SK-N-SH treated with all-trans-retinoic acid at 6 μM for 48 hours (cell line): ENCODE measurements at regions not wholly inside any gene's neighbourhood (a gene's known extent, or its start where the extent isn't known, plus 50 kb on each side); places are given as distances from the start of the nearest gene placed in this dataset.

Experiments used
- ATAC-seq: fragments of 200-7000 bp; cut with Tn5 transposase; 3 replicates; pipeline ENCODE4 v1.9.1; 2020; ENCODE audit warnings: mild to moderate bottlenecking, moderate library complexity
- ARNTL ChIP-seq: fragments of 450-650 bp; formaldehyde crosslinking; IDR thresholded peaks from 2 replicates; pipeline ENCODE4 v1.5.0; 2020; ENCODE audit warnings: low read depth, mild to moderate bottlenecking, moderate library complexity, borderline replicate concordance
- CSDC2 ChIP-seq: fragments of 250-450 bp; sonication (Bioruptor Pico); IDR thresholded peaks from 2 replicates; pipeline ENCODE4 v1.5.0; 2020; ENCODE audit warnings: mild to moderate bottlenecking, moderate library complexity
- CSRNP3 ChIP-seq: fragments of 250-450 bp; sonication (Bioruptor Pico); IDR thresholded peaks from 2 replicates; pipeline ENCODE4 v1.5.1; 2021; ENCODE audit warnings: mild to moderate bottlenecking, moderate library complexity
- ESRRG ChIP-seq: fragments of 250-450 bp; sonication (Bioruptor Pico); IDR thresholded peaks from 2 replicates; pipeline ENCODE4 v1.6.1; 2021; ENCODE audit warnings: mild to moderate bottlenecking
- GLIS3 ChIP-seq: fragments of 250-450 bp; sonication (Bioruptor Pico); IDR thresholded peaks from 2 replicates; pipeline ENCODE4 v1.5.0; 2020; ENCODE audit warnings: mild to moderate bottlenecking, moderate library complexity
- ISL1 ChIP-seq: fragments of 250-450 bp; sonication (Bioruptor Pico); IDR thresholded peaks from 2 replicates; pipeline ENCODE4 v2.1.2; 2022; ENCODE audit warnings: mild to moderate bottlenecking, moderate library complexity
- OSR1 ChIP-seq: fragments of 250-450 bp; sonication (Bioruptor Pico); IDR thresholded peaks from 2 replicates; pipeline ENCODE4 v1.8.0; 2022; ENCODE audit warnings: moderate library complexity, mild to moderate bottlenecking, inconsistent platforms
- POU6F1 ChIP-seq: fragments of 250-450 bp; sonication (Bioruptor Pico); IDR thresholded peaks from 2 replicates; pipeline ENCODE4 v1.8.0; 2021; ENCODE audit warnings: low read depth, mild to moderate bottlenecking, moderate library complexity, borderline replicate concordance
- PPARA ChIP-seq: fragments of 250-450 bp; sonication (Bioruptor Pico); IDR thresholded peaks from 2 replicates; pipeline ENCODE4 v1.5.0; 2020; ENCODE audit warnings: mild to moderate bottlenecking, borderline replicate concordance
- RARB ChIP-seq: fragments of 250-450 bp; sonication (Bioruptor Pico); IDR thresholded peaks from 2 replicates; pipeline ENCODE4 v1.8.0; 2021; ENCODE audit warnings: mild to moderate bottlenecking, moderate library complexity
- SNAI2 ChIP-seq: fragments of 250-450 bp; sonication (Bioruptor Pico); IDR thresholded peaks from 2 replicates; pipeline ENCODE4 v1.5.0; 2020; ENCODE audit warnings: mild to moderate bottlenecking, moderate library complexity
- TCF4 ChIP-seq: fragments of 250-450 bp; sonication (Bioruptor Pico); IDR thresholded peaks from 2 replicates; pipeline ENCODE4 v1.8.0; 2021; ENCODE audit warnings: mild to moderate bottlenecking, moderate library complexity, borderline replicate concordance
- TOX ChIP-seq: fragments of 250-450 bp; sonication (Bioruptor Pico); IDR thresholded peaks from 2 replicates; pipeline ENCODE4 v1.8.0; 2021; ENCODE audit warnings: mild to moderate bottlenecking, moderate library complexity, borderline replicate concordance
- ZC3H10 ChIP-seq: fragments of 250-450 bp; sonication (Bioruptor Pico); IDR thresholded peaks from 2 replicates; pipeline ENCODE4 v1.5.1; 2021; ENCODE audit warnings: mild to moderate bottlenecking, moderate library complexity
- ZFP30 ChIP-seq: fragments of 450-650 bp; formaldehyde crosslinking; IDR thresholded peaks from 2 replicates; pipeline ENCODE4 v1.5.0; 2022; ENCODE audit warnings: mild to moderate bottlenecking, moderate library complexity
- ZNF565 ChIP-seq: fragments of 450-650 bp; formaldehyde crosslinking; conservative IDR thresholded peaks from 2 replicates; pipeline ENCODE4 v1.5.0; 2020; ENCODE audit warnings: low read depth, mild to moderate bottlenecking, moderate library complexity
- TF ChIP-seq, protein P1 (sequence below): fragments of 250-450 bp; sonication (Bioruptor Pico); IDR thresholded peaks from 2 replicates; pipeline ENCODE4 v1.5.1; 2020; ENCODE audit warnings: low read depth, mild to moderate bottlenecking, moderate library complexity
- TF ChIP-seq, protein P2 (sequence below): fragments of 250-450 bp; sonication (Bioruptor Pico); IDR thresholded peaks from 2 replicates; pipeline ENCODE4 v1.8.0; 2020; ENCODE audit warnings: mild to moderate bottlenecking, moderate library complexity, borderline replicate concordance
- TF ChIP-seq, protein P3 (sequence below): fragments of 250-450 bp; sonication (Bioruptor Pico); IDR thresholded peaks from 2 replicates; pipeline ENCODE4 v1.5.0; 2020; ENCODE audit warnings: mild to moderate bottlenecking, moderate library complexity

DNA sequence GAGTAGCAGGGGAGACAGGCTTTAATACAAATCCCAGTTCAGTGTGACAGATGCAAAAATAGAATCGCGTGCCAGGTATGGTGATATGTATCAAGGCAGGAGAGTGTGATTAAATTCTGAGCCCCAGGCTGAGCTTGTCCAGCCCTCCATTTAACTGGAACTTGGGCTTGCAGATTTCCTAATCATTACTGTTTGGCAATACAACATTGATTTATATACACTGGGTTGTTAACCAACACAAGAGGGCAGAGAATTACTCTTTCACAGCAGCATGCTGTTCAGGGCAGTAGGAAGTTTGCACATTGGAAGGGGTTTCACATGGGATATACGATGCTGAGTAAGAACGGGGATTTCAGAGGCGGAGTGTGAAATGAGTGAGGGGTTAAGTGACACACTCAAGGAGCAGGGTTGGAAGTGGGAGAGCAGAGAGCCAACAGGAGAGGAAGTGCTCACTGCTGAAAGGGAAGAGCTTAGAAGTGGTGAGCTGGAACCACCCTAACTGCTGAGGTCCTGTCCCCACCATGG, 70.8 kb upstream of the ATXN1 start (continued):
- TF ChIP-seq POU6F1 (no peak), TOX (CRISPR knock-in tag) (no peak), ESRRG (CRISPR knock-in tag) (no peak)
- TF ChIP-seq, protein P1, sequence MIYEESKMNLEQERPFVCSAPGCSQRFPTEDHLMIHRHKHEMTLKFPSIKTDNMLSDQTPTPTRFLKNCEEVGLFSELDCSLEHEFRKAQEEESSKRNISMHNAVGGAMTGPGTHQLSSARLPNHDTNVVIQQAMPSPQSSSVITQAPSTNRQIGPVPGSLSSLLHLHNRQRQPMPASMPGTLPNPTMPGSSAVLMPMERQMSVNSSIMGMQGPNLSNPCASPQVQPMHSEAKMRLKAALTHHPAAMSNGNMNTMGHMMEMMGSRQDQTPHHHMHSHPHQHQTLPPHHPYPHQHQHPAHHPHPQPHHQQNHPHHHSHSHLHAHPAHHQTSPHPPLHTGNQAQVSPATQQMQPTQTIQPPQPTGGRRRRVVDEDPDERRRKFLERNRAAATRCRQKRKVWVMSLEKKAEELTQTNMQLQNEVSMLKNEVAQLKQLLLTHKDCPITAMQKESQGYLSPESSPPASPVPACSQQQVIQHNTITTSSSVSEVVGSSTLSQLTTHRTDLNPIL (CRISPR knock-in tag): no peak

DNA sequence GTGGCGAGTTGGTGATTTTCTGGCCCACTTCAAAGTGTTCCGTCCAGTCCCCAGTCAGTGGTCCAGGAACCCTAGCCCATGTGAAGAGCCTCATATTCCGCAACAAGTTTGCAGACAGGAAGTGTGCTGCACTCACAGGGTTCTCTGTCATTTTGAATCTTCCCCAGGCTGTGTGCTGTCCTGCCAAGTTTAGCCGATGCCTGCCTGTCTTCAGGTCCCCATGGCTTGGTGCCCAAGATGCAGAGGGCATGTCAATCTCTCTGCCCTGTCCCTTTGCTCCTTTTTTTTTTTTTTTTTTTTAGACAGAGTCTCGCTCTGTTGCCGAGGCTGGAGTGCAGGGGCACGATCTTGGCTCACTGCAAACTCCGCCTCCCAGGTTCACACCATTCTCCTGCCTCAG, 69.9 kb upstream of the ATXN1 start:
- no peak for ATAC-seq
- no peak for TF ChIP-seq SNAI2 (CRISPR knock-in tag)
- TF ChIP-seq RARB: no peak
- no peak for TF ChIP-seq ZC3H10 (CRISPR knock-in tag)
- TF ChIP-seq ARNTL: no peak
- TF ChIP-seq ZNF565 (CRISPR knock-in tag): no peak
- TF ChIP-seq, protein P2, sequence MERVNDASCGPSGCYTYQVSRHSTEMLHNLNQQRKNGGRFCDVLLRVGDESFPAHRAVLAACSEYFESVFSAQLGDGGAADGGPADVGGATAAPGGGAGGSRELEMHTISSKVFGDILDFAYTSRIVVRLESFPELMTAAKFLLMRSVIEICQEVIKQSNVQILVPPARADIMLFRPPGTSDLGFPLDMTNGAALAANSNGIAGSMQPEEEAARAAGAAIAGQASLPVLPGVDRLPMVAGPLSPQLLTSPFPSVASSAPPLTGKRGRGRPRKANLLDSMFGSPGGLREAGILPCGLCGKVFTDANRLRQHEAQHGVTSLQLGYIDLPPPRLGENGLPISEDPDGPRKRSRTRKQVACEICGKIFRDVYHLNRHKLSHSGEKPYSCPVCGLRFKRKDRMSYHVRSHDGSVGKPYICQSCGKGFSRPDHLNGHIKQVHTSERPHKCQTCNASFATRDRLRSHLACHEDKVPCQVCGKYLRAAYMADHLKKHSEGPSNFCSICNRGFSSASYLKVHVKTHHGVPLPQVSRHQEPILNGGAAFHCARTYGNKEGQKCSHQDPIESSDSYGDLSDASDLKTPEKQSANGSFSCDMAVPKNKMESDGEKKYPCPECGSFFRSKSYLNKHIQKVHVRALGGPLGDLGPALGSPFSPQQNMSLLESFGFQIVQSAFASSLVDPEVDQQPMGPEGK (CRISPR knock-in tag): no peak
- TF ChIP-seq TCF4 (CRISPR knock-in tag): no peak
- no peak for TF ChIP-seq PPARA
- no peak for TF ChIP-seq CSRNP3
- no peak for TF ChIP-seq ESRRG (CRISPR knock-in tag)
- TF ChIP-seq GLIS3: no peak
- no peak for TF ChIP-seq POU6F1
- TF ChIP-seq, protein P3, sequence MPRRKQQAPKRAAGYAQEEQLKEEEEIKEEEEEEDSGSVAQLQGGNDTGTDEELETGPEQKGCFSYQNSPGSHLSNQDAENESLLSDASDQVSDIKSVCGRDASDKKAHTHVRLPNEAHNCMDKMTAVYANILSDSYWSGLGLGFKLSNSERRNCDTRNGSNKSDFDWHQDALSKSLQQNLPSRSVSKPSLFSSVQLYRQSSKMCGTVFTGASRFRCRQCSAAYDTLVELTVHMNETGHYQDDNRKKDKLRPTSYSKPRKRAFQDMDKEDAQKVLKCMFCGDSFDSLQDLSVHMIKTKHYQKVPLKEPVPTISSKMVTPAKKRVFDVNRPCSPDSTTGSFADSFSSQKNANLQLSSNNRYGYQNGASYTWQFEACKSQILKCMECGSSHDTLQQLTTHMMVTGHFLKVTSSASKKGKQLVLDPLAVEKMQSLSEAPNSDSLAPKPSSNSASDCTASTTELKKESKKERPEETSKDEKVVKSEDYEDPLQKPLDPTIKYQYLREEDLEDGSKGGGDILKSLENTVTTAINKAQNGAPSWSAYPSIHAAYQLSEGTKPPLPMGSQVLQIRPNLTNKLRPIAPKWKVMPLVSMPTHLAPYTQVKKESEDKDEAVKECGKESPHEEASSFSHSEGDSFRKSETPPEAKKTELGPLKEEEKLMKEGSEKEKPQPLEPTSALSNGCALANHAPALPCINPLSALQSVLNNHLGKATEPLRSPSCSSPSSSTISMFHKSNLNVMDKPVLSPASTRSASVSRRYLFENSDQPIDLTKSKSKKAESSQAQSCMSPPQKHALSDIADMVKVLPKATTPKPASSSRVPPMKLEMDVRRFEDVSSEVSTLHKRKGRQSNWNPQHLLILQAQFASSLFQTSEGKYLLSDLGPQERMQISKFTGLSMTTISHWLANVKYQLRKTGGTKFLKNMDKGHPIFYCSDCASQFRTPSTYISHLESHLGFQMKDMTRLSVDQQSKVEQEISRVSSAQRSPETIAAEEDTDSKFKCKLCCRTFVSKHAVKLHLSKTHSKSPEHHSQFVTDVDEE (CRISPR knock-in tag): no peak
- TF ChIP-seq OSR1 (CRISPR knock-in tag): no peak
- TF ChIP-seq ISL1 (CRISPR knock-in tag): no peak

- no peak for ATAC-seq
- TF ChIP-seq CSDC2 (CRISPR knock-in tag): no peak
- no peak for TF ChIP-seq ZFP30 (CRISPR knock-in tag)
- no peak for TF ChIP-seq GLIS3
- TF ChIP-seq ZNF565 (CRISPR knock-in tag): no peak
- no peak for TF ChIP-seq ISL1 (CRISPR knock-in tag)
Observed at GRCh38 chr6:16828058-16828457, 66.8 kb upstream of the ATXN1 start.
